ENCODE measurements at regions not wholly inside any gene's neighbourhood (a gene's known extent, or its start where the extent isn't known, plus 50 kb on each side); places are given as distances from the start of the nearest gene placed in this dataset.

DNA sequence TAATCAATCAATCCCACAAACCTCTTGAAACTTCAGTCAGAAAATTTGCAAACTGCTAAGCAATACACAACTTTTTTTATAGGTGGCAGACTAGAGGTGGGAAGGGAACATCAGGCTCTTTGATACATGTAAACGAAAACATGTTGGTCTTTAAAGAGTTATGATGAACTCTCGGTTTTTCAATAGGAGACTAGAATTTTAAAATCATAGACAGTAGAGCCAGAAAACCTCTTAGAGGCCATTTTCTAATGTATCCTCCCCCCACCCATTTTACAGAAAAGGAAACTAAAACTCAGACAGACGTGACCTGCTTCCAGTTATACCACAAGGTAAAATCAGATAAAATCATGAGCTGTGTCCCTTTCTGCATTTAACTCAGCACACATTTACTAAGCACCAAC, 179.1 kb upstream of the LPP start:
- TF ChIP-seq CTCF (IDR thresholded peaks at IDR 0.05; ENCODE audit: insufficient read depth, low read length, missing control alignments): no peak
- no peak overlapping the region for H3K4me3 ChIP-seq (ENCODE audit: low read depth, low read length)
- ChIA-PET CTCF (interaction anchor here (1.1 to 1.8 kb wide), 2 partner anchors 11 to 14 kb away, joined by 3 to 8 read pairs; no protein-coding TSS in a partner anchor), POLR2A (no interaction called here)
- no peak for DNase-seq (ENCODE audit: low read depth, low spot score)

GRCh38 chr3:187975561-187976364, 178.2 kb upstream of the LPP start:
- POLR2A ChIA-PET: interaction anchor here (0.5 kb wide), 1 partner anchor 230 kb away, joined by 3 read pairs; the partner anchor contains the start of gene BCL6
- no peak overlapping the region for H3K4me3 ChIP-seq (ENCODE audit: low read depth, low read length)
- CTCF ChIA-PET: interaction anchor here (1.1 to 1.8 kb wide), 2 partner anchors 11 to 13 kb away, joined by 3 to 8 read pairs; no protein-coding TSS in a partner anchor
- DNase-seq (ENCODE audit: low read depth, low spot score): no peak
- no peak for TF ChIP-seq CTCF (IDR thresholded peaks at IDR 0.05; ENCODE audit: insufficient read depth, low read length, missing control alignments)

- no peak for TF ChIP-seq CTCF (IDR thresholded peaks at IDR 0.05; ENCODE audit: insufficient read depth, low read length, missing control alignments)
- H3K4me3 ChIP-seq (ENCODE audit: low read depth, low read length): no peak overlapping the region
- DNase-seq (ENCODE audit: low read depth, low spot score): no peak
- ChIA-PET POLR2A (interaction anchor here (0.5 kb wide), 1 partner anchor 231 kb away, joined by 3 read pairs; the partner anchor contains the start of gene BCL6), CTCF (interaction anchor here (1.8 kb wide), 1 partner anchor 10 kb away, joined by 8 read pairs; no protein-coding TSS in a partner anchor)
Observed at GRCh38 chr3:187976365-187976900, 177.5 kb upstream of the LPP start.

GRCh38 chr3:187977659-187978058, 176.3 kb upstream of the LPP start:
- DNase-seq (ENCODE audit: low read depth, low spot score): no peak
- POLR2A ChIA-PET: no interaction called here
- CTCF ChIA-PET: interaction anchor here (0.9 kb wide), 1 partner anchor 8 kb away, joined by 3 read pairs; no protein-coding TSS in a partner anchor
- no peak for TF ChIP-seq CTCF (IDR thresholded peaks at IDR 0.05; ENCODE audit: insufficient read depth, low read length, missing control alignments)
- H3K4me3 ChIP-seq (ENCODE audit: low read depth, low read length): no peak overlapping the region

DNA sequence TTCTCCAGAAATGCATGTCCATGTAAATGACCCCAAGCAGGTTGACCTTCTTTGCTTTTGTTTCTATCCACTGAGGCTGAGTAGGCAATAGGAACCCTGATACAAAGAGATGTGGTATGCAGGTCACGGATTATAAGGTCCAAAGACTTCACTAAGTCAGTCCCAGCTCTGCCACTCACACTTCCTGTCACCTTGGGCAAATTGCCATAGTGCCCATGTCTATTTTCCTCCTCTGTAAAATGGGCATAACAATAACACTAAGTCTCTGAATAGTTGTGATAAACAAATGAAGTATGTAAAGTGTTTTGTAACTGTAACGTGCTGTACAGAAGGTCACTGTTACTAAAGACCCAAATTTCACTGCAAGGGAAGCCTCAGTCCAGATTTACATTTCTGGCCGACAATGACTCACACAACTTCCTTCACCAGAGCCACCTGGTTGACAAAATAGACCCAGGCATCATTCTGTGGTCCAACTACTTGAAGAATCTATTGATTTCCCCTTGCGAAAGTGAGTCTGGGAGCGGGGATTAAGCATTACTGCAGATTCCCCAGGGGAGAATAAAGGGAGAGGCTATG, 175.4 kb upstream of the LPP start:
- ChIA-PET POLR2A (no interaction called here), CTCF (interaction anchor here (0.7 kb wide), 1 partner anchor 229 kb away, joined by 3 read pairs; no protein-coding TSS in a partner anchor)
- TF ChIP-seq CTCF (IDR thresholded peaks at IDR 0.05; ENCODE audit: insufficient read depth, low read length, missing control alignments): no peak
- H3K4me3 ChIP-seq (ENCODE audit: low read depth, low read length): no peak overlapping the region
- no peak for DNase-seq (ENCODE audit: low read depth, low spot score)

DNA sequence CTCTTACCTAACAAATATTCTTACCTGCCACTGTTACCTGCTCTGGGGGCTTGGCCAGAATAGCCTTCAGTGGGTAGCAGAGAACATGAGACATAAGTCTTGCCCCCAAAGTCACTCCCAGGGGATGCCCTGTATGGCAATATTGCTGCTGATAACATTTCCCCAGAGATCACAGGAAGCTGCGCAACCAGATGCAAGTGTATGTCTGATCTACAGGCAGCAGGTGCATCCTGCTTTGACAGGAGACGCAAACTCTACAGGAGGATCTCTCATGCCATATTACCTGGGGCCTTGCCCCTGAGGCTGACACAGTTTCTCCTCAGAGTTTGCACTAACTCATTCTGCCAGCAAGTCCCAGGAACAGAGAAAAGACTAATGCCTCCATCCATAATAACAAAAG, 174.4 kb upstream of the LPP start:
- CTCF ChIA-PET: interaction anchor here (0.7 kb wide), 1 partner anchor 230 kb away, joined by 3 read pairs; no protein-coding TSS in a partner anchor
- no peak for DNase-seq (ENCODE audit: low read depth, low spot score)
- POLR2A ChIA-PET: no interaction called here
- no peak overlapping the region for H3K4me3 ChIP-seq (ENCODE audit: low read depth, low read length)
- no peak for TF ChIP-seq CTCF (IDR thresholded peaks at IDR 0.05; ENCODE audit: insufficient read depth, low read length, missing control alignments)
